NCI-H2227 treated with DMSO at 0.1 percent for 48 hours (cell line): ENCODE measurements at regions not wholly inside any gene's neighbourhood (a gene's known extent, or its start where the extent isn't known, plus 50 kb on each side); places are given as distances from the start of the nearest gene placed in this dataset.
"Not testable (repeated sequence)": the region's sequence is repeated elsewhere in the genome, so short reads cannot be mapped to it uniquely, and the experiment has no call there.

ENCODE experiments used
- DNase-seq: peaks from one replicate; lab custom pipeline; 2025; lab: John Stamatoyannopoulos, UW

- DNase-seq: peak; percentile 42
Measured at GRCh38 chr1:38746941-38747600, 112.5 kb downstream of the RRAGC start.

- DNase-seq: no peak
Measured at GRCh38 chr1:38746402-38746935, 113.1 kb downstream of the RRAGC start.

- DNase-seq: no peak
Measured at GRCh38 chr1:38745476-38746401, 113.8 kb downstream of the RRAGC start.

- no peak for DNase-seq
Measured at GRCh38 chr1:38744452-38745350, 114.9 kb downstream of the RRAGC start.

- no peak for DNase-seq
Measured at GRCh38 chr1:38743184-38743583, 116.4 kb downstream of the RRAGC start.

GRCh38 chr1:38741341-38741740 lies 118.2 kb downstream of the RRAGC start:
- no peak for DNase-seq

GRCh38 chr1:38740487-38740886 lies 119.1 kb downstream of the RRAGC start:
- DNase-seq: no peak

- no peak for DNase-seq
Measured at GRCh38 chr1:38738207-38738606, 121.4 kb downstream of the RRAGC start.

GRCh38 chr1:38736399-38736798 lies 123.2 kb downstream of the RRAGC start:
- no peak for DNase-seq

- DNase-seq: no peak
Measured at GRCh38 chr1:38735651-38736161, 123.9 kb downstream of the RRAGC start.

- no peak for DNase-seq
Measured at GRCh38 chr1:38733761-38734160, 125.8 kb downstream of the RRAGC start.

- no peak for DNase-seq
Measured at GRCh38 chr1:38730511-38731397, 128.8 kb downstream of the RRAGC start.

- no peak for DNase-seq
Measured at GRCh38 chr1:38728585-38728908, 131.0 kb downstream of the RRAGC start.

GRCh38 chr1:38727684-38728584 lies 131.6 kb downstream of the RRAGC start:
- DNase-seq: peak; percentile 15

GRCh38 chr1:38725321-38725961 lies 134.1 kb downstream of the RRAGC start:
- not testable (repeated sequence) for DNase-seq

GRCh38 chr1:38724160-38725131 lies 135.1 kb downstream of the RRAGC start:
- DNase-seq: no peak

GRCh38 chr1:38721816-38722215 lies 137.8 kb downstream of the RRAGC start:
- no peak for DNase-seq

GRCh38 chr1:38719880-38720279 lies 139.7 kb downstream of the RRAGC start:
- DNase-seq: no peak
